ENCODE measurements at regions not wholly inside any gene's neighbourhood (a gene's known extent, or its start where the extent isn't known, plus 50 kb on each side); places are given as distances from the start of the nearest gene placed in this dataset.

GRCh38 chr5:8590959-8591358 lies 722.0 kb downstream of the MTRR start:
- TF ChIP-seq ZNF274 (IDR thresholded peaks at IDR 0.05; ENCODE audit: low read depth, low read length) (no peak), YY1 (IDR thresholded peaks at IDR 0.05; ENCODE audit: insufficient read depth, insufficient read length) (no peak), SUZ12 (IDR thresholded peaks at IDR 0.05; ENCODE audit: extremely low read depth, insufficient read depth, insufficient read length) (no peak)
